ENCODE measurements at regions not wholly inside any gene's neighbourhood (a gene's known extent, or its start where the extent isn't known, plus 50 kb on each side); places are given as distances from the start of the nearest gene placed in this dataset.

- intact Hi-C loops (cut with micrococcal nuclease; ENCODE audit: unreplicated experiment): no loop called here
- CTCF ChIA-PET (ENCODE audit: unreplicated experiment): no interaction called here
These were observed 79.9 kb downstream of the NR2F2 start for GRCh38 chr15:96410175-96411055.

GRCh38 chr15:96411056-96412031, 80.8 kb downstream of the NR2F2 start:
- intact Hi-C loops (cut with micrococcal nuclease; ENCODE audit: unreplicated experiment): no loop called here
- ChIA-PET POLR2A (no interaction called here), CTCF (ENCODE audit: unreplicated experiment) (no interaction called here)
- BruUV-seq (replicated peaks): no TSS peak
- Histone ChIP-seq H3K4me3 (ENCODE audit: low read depth, low read length, poor library complexity, severe bottlenecking) (no peak overlapping the region), H3K9me2 (ENCODE audit: insufficient read depth, low read length) (no peaks in the 10 kb centered on the region), H4K20me1 (ENCODE audit: insufficient read depth, low read length) (no peaks in the 10 kb centered on the region), H3K27ac (ENCODE audit: low read depth, low read length, poor library complexity, severe bottlenecking) (no peak overlapping the region), H2AFZ (ENCODE audit: low read length) (no peak overlapping the region), H3K4me1 (ENCODE audit: insufficient read depth, low read length, poor library complexity, severe bottlenecking) (no peaks in the 10 kb centered on the region), H3K9me3 (ENCODE audit: low read length) (no peaks in the 10 kb centered on the region), H3K4me2 (ENCODE audit: low read length) (no peak overlapping the region), H3K79me2 (ENCODE audit: insufficient read depth, low read depth, low read length) (no peaks in the 10 kb centered on the region), H3K36me3 (ENCODE audit: insufficient read depth, low read length) (no peaks in the 10 kb centered on the region)
- no peak for DNase-seq (ENCODE audit: low spot score)
- TF ChIP-seq CTCF (conservative IDR thresholded peaks at IDR 0.05; ENCODE audit: low read length): no peak
- no peak for TF ChIP-seq EZH2phosphoT487 (IDR thresholded peaks at IDR 0.05; ENCODE audit: borderline replicate concordance, low read depth, low read length)

More at GRCh38 chr15:96410175-96411055, 79.9 kb downstream of the NR2F2 start:
- no peak overlapping the region for H3K4me2 ChIP-seq (ENCODE audit: low read length)
- H3K4me1 ChIP-seq (ENCODE audit: insufficient read depth, low read length, poor library complexity, severe bottlenecking): no peaks in the 10 kb centered on the region
- BruUV-seq (replicated peaks): no TSS peak
- no peak for TF ChIP-seq EZH2phosphoT487 (IDR thresholded peaks at IDR 0.05; ENCODE audit: borderline replicate concordance, low read depth, low read length)
- TF ChIP-seq CTCF (conservative IDR thresholded peaks at IDR 0.05; ENCODE audit: low read length): no peak
- H3K36me3 ChIP-seq (ENCODE audit: insufficient read depth, low read length): no peaks in the 10 kb centered on the region
- H2AFZ ChIP-seq (ENCODE audit: low read length): no peak overlapping the region
- no peak overlapping the region for H3K27ac ChIP-seq (ENCODE audit: low read depth, low read length, poor library complexity, severe bottlenecking)
- H3K9me3 ChIP-seq (ENCODE audit: low read length): no peaks in the 10 kb centered on the region
- no peaks in the 10 kb centered on the region for H3K9me2 ChIP-seq (ENCODE audit: insufficient read depth, low read length)
- H3K79me2 ChIP-seq (ENCODE audit: insufficient read depth, low read depth, low read length): no peaks in the 10 kb centered on the region
- POLR2A ChIA-PET: no interaction called here
- H3K4me3 ChIP-seq (ENCODE audit: low read depth, low read length, poor library complexity, severe bottlenecking): no peak overlapping the region
- DNase-seq (ENCODE audit: low spot score): no peak
- H4K20me1 ChIP-seq (ENCODE audit: insufficient read depth, low read length): no peaks in the 10 kb centered on the region
